ENCODE measurements at regions not wholly inside any gene's neighbourhood (a gene's known extent, or its start where the extent isn't known, plus 50 kb on each side); places are given as distances from the start of the nearest gene placed in this dataset.

DNA sequence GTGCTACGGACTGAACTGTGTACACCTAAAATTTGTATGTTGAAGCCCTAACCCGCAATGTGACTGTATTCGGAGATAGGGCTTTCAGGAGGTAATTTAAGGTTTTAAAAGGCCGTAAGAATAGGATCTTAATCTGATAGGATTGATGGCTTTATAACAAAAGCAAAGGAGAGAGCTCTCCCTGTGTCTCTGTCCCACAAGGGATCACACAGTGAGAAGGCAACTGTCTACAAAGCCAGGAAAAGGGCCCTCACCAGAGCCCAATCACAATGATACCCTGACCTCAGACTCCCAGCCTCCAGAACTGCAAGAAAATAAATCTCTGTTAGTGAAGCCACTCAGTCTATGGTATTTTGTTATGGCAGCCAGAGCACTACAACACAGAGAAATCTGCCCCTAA, 208.7 kb upstream of the ZC3H12C start:
- TF ChIP-seq, protein P1, sequence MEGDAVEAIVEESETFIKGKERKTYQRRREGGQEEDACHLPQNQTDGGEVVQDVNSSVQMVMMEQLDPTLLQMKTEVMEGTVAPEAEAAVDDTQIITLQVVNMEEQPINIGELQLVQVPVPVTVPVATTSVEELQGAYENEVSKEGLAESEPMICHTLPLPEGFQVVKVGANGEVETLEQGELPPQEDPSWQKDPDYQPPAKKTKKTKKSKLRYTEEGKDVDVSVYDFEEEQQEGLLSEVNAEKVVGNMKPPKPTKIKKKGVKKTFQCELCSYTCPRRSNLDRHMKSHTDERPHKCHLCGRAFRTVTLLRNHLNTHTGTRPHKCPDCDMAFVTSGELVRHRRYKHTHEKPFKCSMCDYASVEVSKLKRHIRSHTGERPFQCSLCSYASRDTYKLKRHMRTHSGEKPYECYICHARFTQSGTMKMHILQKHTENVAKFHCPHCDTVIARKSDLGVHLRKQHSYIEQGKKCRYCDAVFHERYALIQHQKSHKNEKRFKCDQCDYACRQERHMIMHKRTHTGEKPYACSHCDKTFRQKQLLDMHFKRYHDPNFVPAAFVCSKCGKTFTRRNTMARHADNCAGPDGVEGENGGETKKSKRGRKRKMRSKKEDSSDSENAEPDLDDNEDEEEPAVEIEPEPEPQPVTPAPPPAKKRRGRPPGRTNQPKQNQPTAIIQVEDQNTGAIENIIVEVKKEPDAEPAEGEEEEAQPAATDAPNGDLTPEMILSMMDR (IDR thresholded peaks at IDR 0.05 in 2 of 3, conservative IDR thresholded peaks at IDR 0.05 in 1 of 3; ENCODE audit: control insufficient read depth in 2 of 3, extremely low read depth in 1 of 3, insufficient read depth in 1 of 3, low read depth in 3 of 3, low read length in 3 of 3), result no peak
- TF ChIP-seq BHLHE40 (IDR thresholded peaks at IDR 0.05; ENCODE audit: borderline replicate concordance in 1 of 2, low read depth in 2 of 2, low read length in 1 of 2) (no peak), MTA2 (IDR thresholded peaks at IDR 0.05; ENCODE audit: low read depth) (no peak)
